ENCODE measurements at regions not wholly inside any gene's neighbourhood (a gene's known extent, or its start where the extent isn't known, plus 50 kb on each side); places are given as distances from the start of the nearest gene placed in this dataset.
A peak's percentile ranks its signal among the peaks of the same experiment; 100 is the strongest.
"Not testable (repeated sequence)": the region's sequence is repeated elsewhere in the genome, so short reads cannot be mapped to it uniquely, and the experiment has no call there.

- peaks cover 7 to 19% of the 10 kb centered on the region in 2 donors for H3K27me3 Mint-ChIP-seq
- not testable (repeated sequence) for H3K4me1 Mint-ChIP-seq (ENCODE audit: low read depth in 2 of 2); H3K9me3 Mint-ChIP-seq; H3K36me3 Mint-ChIP-seq (ENCODE audit: insufficient read depth); H3K27ac Mint-ChIP-seq; ATAC-seq (replicated peaks); H3K4me3 Mint-ChIP-seq; DNase-seq
Observed at GRCh38 chr2:131626011-131626410, 98.3 kb downstream of the CCDC74A start.

GRCh38 chr2:131626565-131626964 is 98.9 kb downstream of the CCDC74A start:
- H3K27me3 Mint-ChIP-seq, result peaks cover 7 to 19% of the 10 kb centered on the region in 2 donors
- H3K9me3 Mint-ChIP-seq; H3K27ac Mint-ChIP-seq; H3K36me3 Mint-ChIP-seq (ENCODE audit: insufficient read depth); H3K4me3 Mint-ChIP-seq; DNase-seq; H3K4me1 Mint-ChIP-seq (ENCODE audit: low read depth in 2 of 2); ATAC-seq (replicated peaks): not testable (repeated sequence)

GRCh38 chr2:131627777-131628176 is 100.1 kb downstream of the CCDC74A start:
- ATAC-seq (replicated peaks); H3K9me3 Mint-ChIP-seq; H3K27ac Mint-ChIP-seq; DNase-seq; H3K36me3 Mint-ChIP-seq (ENCODE audit: insufficient read depth); H3K4me1 Mint-ChIP-seq (ENCODE audit: low read depth in 2 of 2); H3K4me3 Mint-ChIP-seq: not testable (repeated sequence)
- H3K27me3 Mint-ChIP-seq, result peaks cover 1 to 19% of the 10 kb centered on the region in 2 donors

- not testable (repeated sequence) for H3K9me3 Mint-ChIP-seq; DNase-seq; H3K4me1 Mint-ChIP-seq (ENCODE audit: low read depth in 2 of 2); H3K4me3 Mint-ChIP-seq; ATAC-seq (replicated peaks); H3K36me3 Mint-ChIP-seq (ENCODE audit: insufficient read depth)
- peaks cover 0 to 19% of the 10 kb centered on the region in 2 donors for H3K27me3 Mint-ChIP-seq
- peak overlapping the region in 1 of 2 donors; percentile 60 for H3K27ac Mint-ChIP-seq
Observed at GRCh38 chr2:131631648-131632047, 104.0 kb downstream of the CCDC74A start.

- DNase-seq; H3K4me1 Mint-ChIP-seq (ENCODE audit: low read depth in 2 of 2); H3K36me3 Mint-ChIP-seq (ENCODE audit: insufficient read depth); H3K4me3 Mint-ChIP-seq; H3K9me3 Mint-ChIP-seq; ATAC-seq (replicated peaks); H3K27ac Mint-ChIP-seq: not testable (repeated sequence)
- peaks cover 0 to 31% of the 10 kb centered on the region in 2 donors for H3K27me3 Mint-ChIP-seq
Observed at GRCh38 chr2:131633405-131633804, 105.7 kb downstream of the CCDC74A start.

- H3K4me1 Mint-ChIP-seq (ENCODE audit: low read depth in 2 of 2); ATAC-seq (replicated peaks): not testable (repeated sequence)
Observed at GRCh38 chr2:131633827-131634695, 106.4 kb downstream of the CCDC74A start.

DNA sequence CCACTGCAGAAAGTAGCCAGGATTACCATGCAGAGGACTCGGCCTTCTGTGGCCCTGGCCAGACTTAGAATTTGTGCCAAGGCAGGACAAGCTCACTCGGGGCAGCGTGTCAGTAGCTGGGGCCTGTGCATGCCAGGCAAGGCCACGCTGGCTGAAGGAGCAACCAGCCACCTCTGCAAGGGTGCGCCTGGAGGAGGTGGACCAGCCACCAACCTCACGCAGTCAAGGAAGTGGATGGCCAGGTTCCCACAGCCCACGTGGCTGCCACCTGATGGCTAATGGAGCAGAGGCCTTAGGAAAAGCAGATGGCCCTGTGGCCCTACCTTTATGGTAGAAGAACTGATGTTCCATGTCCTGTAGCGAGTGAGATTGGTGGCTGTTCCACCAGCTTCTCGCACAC is 107.9 kb downstream of the CCDC74A start:
- DNase-seq, result no peak
- peaks cover 4% of the 10 kb centered on the region for H3K36me3 Mint-ChIP-seq (ENCODE audit: insufficient read depth)
- no peak for ATAC-seq (replicated peaks)
- H3K4me3 Mint-ChIP-seq, result no peak overlapping the region
- H3K27me3 Mint-ChIP-seq, result peaks cover 0 to 12% of the 10 kb centered on the region in 2 donors
- H3K9me3 Mint-ChIP-seq, result peaks cover 0 to 2% of the 10 kb centered on the region in 2 donors
- no peaks in the 10 kb centered on the region for H3K4me1 Mint-ChIP-seq (ENCODE audit: low read depth in 2 of 2)
- H3K27ac Mint-ChIP-seq, result no peak overlapping the region

More at GRCh38 chr2:131633827-131634695, 106.4 kb downstream of the CCDC74A start:
- DNase-seq; H3K36me3 Mint-ChIP-seq (ENCODE audit: insufficient read depth); H3K4me3 Mint-ChIP-seq; H3K9me3 Mint-ChIP-seq; H3K27ac Mint-ChIP-seq: not testable (repeated sequence)
- peaks cover 0 to 27% of the 10 kb centered on the region in 2 donors for H3K27me3 Mint-ChIP-seq

DNA sequence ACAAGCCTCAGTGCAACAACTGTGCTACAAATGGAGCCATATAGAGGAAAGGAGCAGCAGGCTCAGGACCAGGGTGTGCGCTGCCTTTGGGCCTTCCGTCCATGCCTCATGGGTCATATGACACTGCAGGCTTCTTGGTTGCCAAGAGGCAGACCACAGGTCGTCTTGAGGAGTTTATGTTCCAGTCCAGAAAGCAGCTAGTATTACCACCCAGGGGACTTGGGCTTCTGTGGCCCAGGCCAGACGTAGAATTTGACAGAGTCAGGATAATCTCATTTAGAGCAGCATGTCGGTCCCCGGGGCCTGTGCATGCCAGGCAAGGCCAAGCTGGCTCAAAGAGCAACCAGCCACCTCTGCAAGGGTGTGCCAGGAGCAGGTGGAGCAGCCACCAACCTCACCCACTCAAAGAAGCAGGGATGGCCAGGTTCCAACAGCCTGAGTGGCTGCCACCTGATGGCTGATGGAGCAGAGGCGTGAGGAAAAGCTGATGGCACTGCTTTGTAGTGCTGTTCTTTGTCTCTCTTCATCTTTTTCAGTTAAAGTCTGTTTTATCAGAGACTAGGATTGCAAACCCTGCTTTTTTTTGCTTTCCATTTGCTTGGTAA is 109.1 kb downstream of the CCDC74A start:
- H3K27me3 Mint-ChIP-seq, result peaks cover 0 to 12% of the 10 kb centered on the region in 2 donors
- not testable (repeated sequence) for DNase-seq; H3K9me3 Mint-ChIP-seq; H3K4me3 Mint-ChIP-seq; ATAC-seq (replicated peaks); H3K27ac Mint-ChIP-seq; H3K36me3 Mint-ChIP-seq (ENCODE audit: insufficient read depth); H3K4me1 Mint-ChIP-seq (ENCODE audit: low read depth in 2 of 2)

DNA sequence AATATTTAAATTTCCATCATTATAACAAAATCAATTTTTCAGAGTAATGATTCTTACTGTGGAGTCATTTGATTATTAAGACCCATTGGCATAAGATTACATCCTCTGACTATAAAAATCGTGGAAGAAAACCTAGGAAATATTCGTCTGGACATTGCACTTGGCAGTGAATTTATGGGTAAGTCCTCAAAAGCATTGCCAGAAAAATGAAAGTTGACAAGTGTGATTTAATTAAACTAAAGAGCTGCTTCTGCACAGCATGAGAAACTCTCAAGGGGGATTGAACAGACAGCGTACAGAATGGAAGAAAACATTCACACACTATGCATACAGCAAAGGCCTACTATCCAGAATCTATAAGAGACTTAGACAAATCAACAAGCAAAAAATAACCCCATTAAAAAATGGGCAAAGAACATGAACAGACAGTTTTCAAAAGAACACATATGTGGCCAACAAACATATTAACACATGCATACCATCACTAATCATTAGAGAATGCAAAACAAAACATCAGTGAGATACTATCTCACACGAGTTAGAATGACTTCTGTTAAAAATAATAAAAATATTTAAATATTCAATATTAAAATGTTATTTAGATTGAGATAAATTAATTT is 111.4 kb downstream of the CCDC74A start:
- H3K9me3 Mint-ChIP-seq, H3K4me3 Mint-ChIP-seq: not testable (repeated sequence)
- H3K27me3 Mint-ChIP-seq, result peaks cover 0 to 19% of the 10 kb centered on the region in 2 donors

GRCh38 chr2:131641414-131642206 is 113.9 kb downstream of the CCDC74A start:
- H3K4me3 Mint-ChIP-seq, result no peak overlapping the region
- no peak for DNase-seq

More for the DNA sequence above, 111.4 kb downstream of the CCDC74A start:
- not testable (repeated sequence) for H3K27ac Mint-ChIP-seq; H3K36me3 Mint-ChIP-seq (ENCODE audit: insufficient read depth); H3K4me1 Mint-ChIP-seq (ENCODE audit: low read depth in 2 of 2); DNase-seq; ATAC-seq (replicated peaks)

DNA sequence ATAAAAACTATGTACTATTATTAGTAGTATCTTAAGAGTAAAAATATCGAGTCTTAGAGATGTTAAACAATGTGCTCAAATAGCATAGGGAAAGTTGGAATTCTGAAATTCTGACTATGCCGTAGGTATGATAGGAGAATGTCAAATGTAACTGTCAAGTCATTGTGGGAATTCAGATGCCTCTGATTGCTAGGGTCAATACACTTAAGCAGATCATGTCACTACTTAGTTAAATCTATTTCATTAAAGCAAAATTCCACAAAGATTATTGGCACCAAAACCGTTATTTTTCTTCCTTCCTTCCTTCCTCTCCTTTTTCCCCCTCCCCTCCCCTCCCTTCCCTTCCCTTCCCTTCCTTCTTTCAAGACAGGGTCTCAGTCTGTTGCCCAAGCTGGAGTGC is 115.5 kb downstream of the CCDC74A start:
- DNase-seq; H3K4me3 Mint-ChIP-seq; H3K9me3 Mint-ChIP-seq; H3K36me3 Mint-ChIP-seq (ENCODE audit: insufficient read depth); ATAC-seq (replicated peaks); H3K4me1 Mint-ChIP-seq (ENCODE audit: low read depth in 2 of 2): not testable (repeated sequence)
- peaks cover 26 to 39% of the 10 kb centered on the region in 2 donors for H3K27me3 Mint-ChIP-seq
- H3K27ac Mint-ChIP-seq, result peak overlapping the region in 1 of 2 donors; percentile 19

More at GRCh38 chr2:131641414-131642206, 113.9 kb downstream of the CCDC74A start:
- peaks cover 18 to 39% of the 10 kb centered on the region in 2 donors for H3K27me3 Mint-ChIP-seq
- H3K4me1 Mint-ChIP-seq (ENCODE audit: low read depth in 2 of 2), result no peaks in the 10 kb centered on the region
- H3K36me3 Mint-ChIP-seq (ENCODE audit: insufficient read depth), result no peaks in the 10 kb centered on the region
- ATAC-seq (replicated peaks), result no peak
- H3K27ac Mint-ChIP-seq, result no peak overlapping the region
- H3K9me3 Mint-ChIP-seq, result no peaks in the 10 kb centered on the region

DNA sequence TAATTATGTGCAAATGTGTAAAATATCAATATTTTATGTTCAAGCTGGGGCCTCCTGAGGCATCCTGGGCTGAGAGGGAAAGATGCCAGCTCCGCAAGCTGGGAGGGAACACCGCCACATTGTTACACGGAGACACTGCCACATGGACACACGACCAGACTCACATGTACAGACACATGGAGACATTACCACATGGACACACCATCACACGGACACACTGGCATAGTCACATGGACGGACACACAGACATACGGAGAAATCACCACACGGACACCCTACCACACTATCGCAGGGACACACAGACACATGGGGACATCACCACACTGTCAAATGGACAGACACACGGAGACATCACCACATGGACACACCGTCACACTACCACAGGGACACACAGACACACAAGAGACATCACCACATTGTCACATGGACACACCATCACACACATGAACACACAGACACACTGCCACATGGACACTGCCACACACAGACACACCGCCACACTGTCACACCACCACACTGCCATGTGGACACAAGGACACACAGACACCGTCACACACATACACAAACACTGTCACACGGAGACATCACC is 117.6 kb downstream of the CCDC74A start:
- Mint-ChIP-seq H3K4me3 (no peak overlapping the region), H3K36me3 (ENCODE audit: insufficient read depth) (no peaks in the 10 kb centered on the region), H3K27ac (no peak overlapping the region), H3K4me1 (ENCODE audit: low read depth in 2 of 2) (no peaks in the 10 kb centered on the region), H3K9me3 (no peaks in the 10 kb centered on the region), H3K27me3 (peaks cover 28 to 53% of the 10 kb centered on the region in 2 donors)
- DNase-seq, result no peak
- ATAC-seq (replicated peaks), result no peak
